WTC11 (cell line): ENCODE measurements at regions not wholly inside any gene's neighbourhood (a gene's known extent, or its start where the extent isn't known, plus 50 kb on each side); places are given as distances from the start of the nearest gene placed in this dataset.

ENCODE experiments used
- CTCF ChIP-seq: fragments of 200-600 bp; IDR thresholded peaks from 2 replicates; pipeline ENCODE4 v1.8.0; 2022; ENCODE audit warnings: antibody characterized with exemption
- EMX1 ChIP-seq: fragments of 250-450 bp; sonication (Bioruptor Pico); IDR thresholded peaks from 2 replicates; pipeline ENCODE4 v1.8.0; 2021; ENCODE audit warnings: mild to moderate bottlenecking
- ESRRA ChIP-seq: sonication (generic); formaldehyde crosslinking; IDR thresholded peaks from 2 replicates; pipeline ENCODE4 v1.8.1; 2022; ENCODE audit warnings: mild to moderate bottlenecking, missing genetic modification reagents, borderline replicate concordance
- KAT7 ChIP-seq: sonication (generic); formaldehyde crosslinking; IDR thresholded peaks from 2 replicates; pipeline ENCODE4 v1.8.1; 2023; ENCODE audit warnings: missing genetic modification reagents, mild to moderate bottlenecking, borderline replicate concordance
- NR2C2 ChIP-seq: sonication (generic); formaldehyde crosslinking; IDR thresholded peaks from 2 replicates; pipeline ENCODE4 v1.8.0; 2022; ENCODE audit warnings: mild to moderate bottlenecking, missing genetic modification reagents
- TEAD4 ChIP-seq: sonication (generic); formaldehyde crosslinking; IDR thresholded peaks from 2 replicates; pipeline ENCODE4 v1.8.0; 2022; ENCODE audit warnings: mild to moderate bottlenecking, missing genetic modification reagents
- ZNF138 ChIP-seq: sonication (generic); formaldehyde crosslinking; conservative IDR thresholded peaks from 2 replicates; pipeline ENCODE4 v1.8.1; 2022; ENCODE audit warnings: mild to moderate bottlenecking, moderate library complexity, missing genetic modification reagents
- ZNF232 ChIP-seq: sonication (generic); formaldehyde crosslinking; IDR thresholded peaks from 2 replicates; pipeline ENCODE4 v1.8.0; 2022; ENCODE audit warnings: mild to moderate bottlenecking, missing genetic modification reagents
- ZNF512 ChIP-seq: sonication (generic); formaldehyde crosslinking; IDR thresholded peaks from 2 replicates; pipeline ENCODE4 v1.8.1; 2022; ENCODE audit warnings: missing genetic modification reagents, borderline replicate concordance
- TF ChIP-seq, protein P1 (sequence below): sonication (generic); formaldehyde crosslinking; IDR thresholded peaks from 2 replicates; pipeline ENCODE4 v1.8.1; 2023; ENCODE audit warnings: mild to moderate bottlenecking, moderate library complexity, missing genetic modification reagents

- TF ChIP-seq KAT7 (CRISPR knock-in tag) (no peak), ZNF232 (no peak), ZNF138 (CRISPR knock-in tag) (no peak), ZNF512 (CRISPR knock-in tag) (no peak), CTCF (no peak), TEAD4 (CRISPR knock-in tag) (no peak), ESRRA (CRISPR knock-in tag) (no peak), EMX1 (no peak), NR2C2 (CRISPR knock-in tag) (no peak)
- TF ChIP-seq, protein P1, sequence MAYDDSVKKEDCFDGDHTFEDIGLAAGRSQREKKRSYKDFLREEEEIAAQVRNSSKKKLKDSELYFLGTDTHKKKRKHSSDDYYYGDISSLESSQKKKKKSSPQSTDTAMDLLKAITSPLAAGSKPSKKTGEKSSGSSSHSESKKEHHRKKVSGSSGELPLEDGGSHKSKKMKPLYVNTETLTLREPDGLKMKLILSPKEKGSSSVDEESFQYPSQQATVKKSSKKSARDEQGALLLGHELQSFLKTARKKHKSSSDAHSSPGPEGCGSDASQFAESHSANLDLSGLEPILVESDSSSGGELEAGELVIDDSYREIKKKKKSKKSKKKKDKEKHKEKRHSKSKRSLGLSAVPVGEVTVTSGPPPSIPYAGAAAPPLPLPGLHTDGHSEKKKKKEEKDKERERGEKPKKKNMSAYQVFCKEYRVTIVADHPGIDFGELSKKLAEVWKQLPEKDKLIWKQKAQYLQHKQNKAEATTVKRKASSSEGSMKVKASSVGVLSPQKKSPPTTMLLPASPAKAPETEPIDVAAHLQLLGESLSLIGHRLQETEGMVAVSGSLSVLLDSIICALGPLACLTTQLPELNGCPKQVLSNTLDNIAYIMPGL = no peak
Observed at GRCh38 chr2:409523-409922, 121.6 kb upstream of the ALKAL2 start.
